Nephron (organoid): ENCODE measurements at regions not wholly inside any gene's neighbourhood (a gene's known extent, or its start where the extent isn't known, plus 50 kb on each side); places are given as distances from the start of the nearest gene placed in this dataset.

Source experiments
- H3K27ac Mint-ChIP-seq, 3 experiments: 2 replicates each; pipeline ENCODE4 v1.8.0; 2020; ENCODE audit warnings: mixed read lengths in 3 of 3, mild to moderate bottlenecking in 2 of 3, moderate library complexity in 1 of 3
- H3K27me3 Mint-ChIP-seq: 2 replicates; pipeline ENCODE4 v1.8.0; 2021; ENCODE audit warnings: low read depth, mild to moderate bottlenecking, moderate library complexity, mixed read lengths
- H3K36me3 Mint-ChIP-seq: 2 replicates; pipeline ENCODE4 v1.8.0; 2020; ENCODE audit warnings: low read depth, mixed read lengths
- H3K4me1 Mint-ChIP-seq: 2 replicates; pipeline ENCODE4 v1.8.0; 2020; ENCODE audit warnings: mixed read lengths
- H3K4me3 Mint-ChIP-seq, 3 experiments: 2 replicates each; pipeline ENCODE4 v1.8.0; 2020; ENCODE audit warnings: mild to moderate bottlenecking in 3 of 3, mixed read lengths in 3 of 3, moderate library complexity in 2 of 3
- H3K9me3 Mint-ChIP-seq: 2 replicates; pipeline ENCODE4 v1.8.0; 2020; ENCODE audit warnings: mixed read lengths
- TF ChIP-seq, protein P1 (sequence below), 3 experiments: fragments of 200-600 bp; sonication (generic); IDR thresholded peaks; one replicate each; pipeline ENCODE4 v1.5.0; 2021; ENCODE audit warnings: antibody characterized with exemption in 3 of 3; ENCODE audit not compliant: unreplicated experiment in 3 of 3

DNA sequence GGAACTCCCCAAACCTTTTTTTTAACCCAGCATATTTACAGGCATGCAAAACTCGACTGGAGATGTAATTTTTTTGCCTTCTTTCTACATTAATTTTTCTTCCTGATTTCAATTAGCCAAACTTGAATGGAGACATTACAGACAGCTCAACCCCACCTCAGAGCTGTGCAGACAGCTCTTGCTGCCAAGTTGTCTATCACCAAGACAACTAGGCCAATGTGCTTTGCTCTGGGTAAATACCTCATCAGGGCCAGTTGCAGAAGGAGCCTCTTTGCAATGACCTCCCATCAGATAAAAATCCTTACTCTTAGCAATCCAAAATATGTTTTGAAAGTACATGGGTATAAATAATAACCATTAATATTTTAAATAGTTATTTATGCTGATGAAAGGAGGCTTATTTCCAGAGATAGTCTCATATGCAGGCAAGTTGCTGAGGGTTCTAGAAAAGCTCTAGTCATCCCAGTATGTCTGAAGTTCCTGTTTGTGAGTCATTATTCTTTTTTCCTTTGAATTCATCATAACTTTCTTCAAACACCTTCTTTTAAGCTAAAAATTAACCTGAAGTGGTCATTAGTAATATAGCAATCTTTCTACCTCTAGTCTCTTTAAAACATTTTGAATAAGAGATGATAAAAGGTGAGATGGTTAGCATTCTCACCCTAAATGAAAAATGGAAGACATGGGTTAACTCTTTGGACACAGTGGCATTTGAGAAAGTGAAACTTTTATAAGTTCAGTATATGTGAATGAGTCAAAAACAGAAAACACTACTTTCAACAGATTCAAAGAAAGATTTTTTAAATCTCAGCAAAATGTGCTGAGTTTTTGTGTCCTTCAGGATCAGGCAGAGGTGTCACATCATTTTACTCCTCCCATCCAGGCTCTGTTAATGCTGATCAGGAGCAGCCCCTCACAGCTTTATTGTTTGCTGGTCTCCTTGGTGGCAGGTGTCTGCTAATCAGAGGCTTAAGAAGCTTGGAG is 475.5 kb upstream of the FGF16 start:
- Mint-ChIP-seq H3K9me3 (peaks cover 5% of the 10 kb centered on the region), H3K36me3 (no peaks in the 10 kb centered on the region), H3K27ac (peak overlapping the region in 2 of 3 experiments; percentile 18 to 64), H3K4me3 (no peak overlapping the region), H3K27me3 (no peaks in the 10 kb centered on the region), H3K4me1 (peaks cover 5% of the 10 kb centered on the region)
- TF ChIP-seq, protein P1, sequence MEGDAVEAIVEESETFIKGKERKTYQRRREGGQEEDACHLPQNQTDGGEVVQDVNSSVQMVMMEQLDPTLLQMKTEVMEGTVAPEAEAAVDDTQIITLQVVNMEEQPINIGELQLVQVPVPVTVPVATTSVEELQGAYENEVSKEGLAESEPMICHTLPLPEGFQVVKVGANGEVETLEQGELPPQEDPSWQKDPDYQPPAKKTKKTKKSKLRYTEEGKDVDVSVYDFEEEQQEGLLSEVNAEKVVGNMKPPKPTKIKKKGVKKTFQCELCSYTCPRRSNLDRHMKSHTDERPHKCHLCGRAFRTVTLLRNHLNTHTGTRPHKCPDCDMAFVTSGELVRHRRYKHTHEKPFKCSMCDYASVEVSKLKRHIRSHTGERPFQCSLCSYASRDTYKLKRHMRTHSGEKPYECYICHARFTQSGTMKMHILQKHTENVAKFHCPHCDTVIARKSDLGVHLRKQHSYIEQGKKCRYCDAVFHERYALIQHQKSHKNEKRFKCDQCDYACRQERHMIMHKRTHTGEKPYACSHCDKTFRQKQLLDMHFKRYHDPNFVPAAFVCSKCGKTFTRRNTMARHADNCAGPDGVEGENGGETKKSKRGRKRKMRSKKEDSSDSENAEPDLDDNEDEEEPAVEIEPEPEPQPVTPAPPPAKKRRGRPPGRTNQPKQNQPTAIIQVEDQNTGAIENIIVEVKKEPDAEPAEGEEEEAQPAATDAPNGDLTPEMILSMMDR (IDR thresholded peaks at IDR 0.05; ENCODE audit: unreplicated experiment in 3 of 3): no peak

DNA sequence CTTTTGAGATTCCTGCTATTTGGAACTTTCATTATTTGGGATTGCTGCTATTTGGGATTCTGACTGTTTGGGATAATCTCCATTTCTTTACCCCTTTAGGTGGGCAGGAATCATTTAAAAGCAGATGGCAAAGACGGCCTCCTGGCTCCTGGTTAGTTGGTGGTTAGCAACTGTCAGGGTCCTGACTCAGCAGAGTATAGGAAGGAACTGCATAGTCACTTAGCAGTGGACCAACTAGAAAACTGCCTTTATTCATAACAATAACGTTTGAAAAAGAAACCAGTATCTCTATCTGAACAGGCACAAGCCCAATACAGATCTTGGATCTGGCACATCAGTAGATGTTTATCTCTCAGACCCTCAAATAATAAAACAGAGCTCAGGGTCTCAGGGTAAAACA is 469.7 kb upstream of the FGF16 start:
- Mint-ChIP-seq H3K9me3 (peaks cover 33% of the 10 kb centered on the region), H3K36me3 (peaks cover 5% of the 10 kb centered on the region), H3K4me1 (peaks cover 5% of the 10 kb centered on the region), H3K27me3 (no peaks in the 10 kb centered on the region), H3K27ac (no peak overlapping the region), H3K4me3 (no peak overlapping the region)
- TF ChIP-seq, protein P1 (IDR thresholded peaks at IDR 0.05; ENCODE audit: unreplicated experiment in 3 of 3): no peak

DNA sequence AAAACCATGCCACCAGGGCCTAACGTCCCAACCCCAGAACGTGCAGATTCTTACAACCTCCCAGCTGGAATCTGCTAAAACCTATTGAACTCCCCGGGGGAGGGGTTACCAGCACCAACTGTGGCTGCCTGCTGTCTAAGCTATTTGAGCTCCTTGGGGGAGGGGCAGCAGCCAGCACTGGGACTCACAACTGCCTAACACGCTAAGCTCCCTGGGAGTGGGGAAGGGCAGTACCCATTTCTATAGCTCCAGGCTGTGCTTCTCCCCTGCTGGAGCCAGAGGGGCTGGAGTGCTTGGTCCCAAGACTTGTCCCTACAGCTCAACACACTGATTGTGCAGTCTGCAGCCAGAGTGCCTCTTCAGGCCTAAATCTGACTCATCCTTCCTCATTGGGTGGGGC is 459.8 kb upstream of the FGF16 start:
- Mint-ChIP-seq H3K9me3 (peaks cover 54% of the 10 kb centered on the region), H3K4me1 (no peaks in the 10 kb centered on the region), H3K27me3 (no peaks in the 10 kb centered on the region), H3K36me3 (no peaks in the 10 kb centered on the region), H3K27ac (no peak overlapping the region), H3K4me3 (no peak overlapping the region)
- TF ChIP-seq, protein P1 (IDR thresholded peaks at IDR 0.05; ENCODE audit: unreplicated experiment in 3 of 3): no peak

GRCh38 chrX:76996641-76997040 is 450.5 kb upstream of the FGF16 start:
- TF ChIP-seq, protein P1 (IDR thresholded peaks at IDR 0.05; ENCODE audit: unreplicated experiment in 3 of 3): no peak
- Mint-ChIP-seq H3K36me3 (peaks cover 14% of the 10 kb centered on the region), H3K9me3 (peaks cover 49% of the 10 kb centered on the region), H3K27ac (no peak overlapping the region), H3K27me3 (no peaks in the 10 kb centered on the region), H3K4me1 (no peaks in the 10 kb centered on the region), H3K4me3 (no peak overlapping the region)

GRCh38 chrX:77003530-77003929 is 443.7 kb upstream of the FGF16 start:
- no peaks in the 10 kb centered on the region for H3K36me3 Mint-ChIP-seq
- peaks cover 14% of the 10 kb centered on the region for H3K9me3 Mint-ChIP-seq
- no peaks in the 10 kb centered on the region for H3K4me1 Mint-ChIP-seq
- H3K4me3 Mint-ChIP-seq: no peak overlapping the region
- TF ChIP-seq, protein P1 (IDR thresholded peaks at IDR 0.05; ENCODE audit: unreplicated experiment in 3 of 3): no peak
- no peak overlapping the region for H3K27ac Mint-ChIP-seq
- no peaks in the 10 kb centered on the region for H3K27me3 Mint-ChIP-seq

GRCh38 chrX:77003956-77004355 is 443.2 kb upstream of the FGF16 start:
- no peaks in the 10 kb centered on the region for H3K27me3 Mint-ChIP-seq
- TF ChIP-seq, protein P1 (IDR thresholded peaks at IDR 0.05; ENCODE audit: unreplicated experiment in 3 of 3): no peak
- H3K9me3 Mint-ChIP-seq: peaks cover 14% of the 10 kb centered on the region
- no peaks in the 10 kb centered on the region for H3K36me3 Mint-ChIP-seq
- no peaks in the 10 kb centered on the region for H3K4me1 Mint-ChIP-seq
- no peak overlapping the region for H3K4me3 Mint-ChIP-seq
- no peak overlapping the region for H3K27ac Mint-ChIP-seq
